Lower lobe of right lung (tissue), 2 donors: ENCODE measurements at regions not wholly inside any gene's neighbourhood (a gene's known extent, or its start where the extent isn't known, plus 50 kb on each side); places are given as distances from the start of the nearest gene placed in this dataset.

Source experiments
- ATAC-seq, 2 donors: fragments of 200-7000 bp; cut with Tn5 transposase; one replicate each; pipeline ENCODE4 v1.9.1; 2020 to 2022; ENCODE audit warnings: mild to moderate bottlenecking in 2 of 2, moderate library complexity in 2 of 2
- DNase-seq: peaks from one replicate; pipeline ENCODE4 v3.0.0-alpha.2; 2020
- H3K27ac ChIP-seq: fragments of 200-600 bp; one replicate; pipeline ENCODE4 v1.8.0; 2022
- H3K27me3 ChIP-seq: fragments of 200-600 bp; one replicate; pipeline ENCODE4 v1.8.0; 2022; ENCODE audit warnings: low read depth
- H3K36me3 ChIP-seq: fragments of 200-600 bp; one replicate; pipeline ENCODE4 v1.8.0; 2022; ENCODE audit warnings: mild to moderate bottlenecking
- H3K4me1 ChIP-seq: fragments of 200-600 bp; one replicate; pipeline ENCODE4 v1.8.0; 2022
- H3K4me3 ChIP-seq: fragments of 200-600 bp; one replicate; pipeline ENCODE4 v1.8.0; 2022; ENCODE audit warnings: mild to moderate bottlenecking
- H3K9me3 ChIP-seq: fragments of 200-600 bp; one replicate; pipeline ENCODE4 v1.8.0; 2022
- CTCF ChIP-seq: fragments of 200-600 bp; IDR thresholded peaks from one replicate; pipeline ENCODE4 v1.8.0; 2022; ENCODE audit warnings: antibody characterized with exemption, mild to moderate bottlenecking
- intact Hi-C: fragments of 100-400 bp; cut with DNase I; formaldehyde crosslinking; loops from one replicate; pipeline ENCODE4 v1.11.0; 2022
- donor health status: DM: no; HTN: yes; CAD: no; lungs with severe emphysema.

- no peaks in the 10 kb centered on the region for H3K27me3 ChIP-seq
- no peak for DNase-seq
Measured at GRCh38 chr17:14854691-14855090, 410.4 kb downstream of the PMP22 start.

GRCh38 chr17:14845591-14846281 lies 419.4 kb downstream of the PMP22 start:
- intact Hi-C loops = no loop called here
- H3K4me1 ChIP-seq = no peaks in the 10 kb centered on the region
- no peak for ATAC-seq

More at GRCh38 chr17:14854691-14855090, 410.4 kb downstream of the PMP22 start:
- ATAC-seq = no peak
- TF ChIP-seq CTCF = no peak
- H3K4me1 ChIP-seq = no peaks in the 10 kb centered on the region
- H3K27ac ChIP-seq = no peak overlapping the region
- H3K36me3 ChIP-seq = no peaks in the 10 kb centered on the region
- no peak overlapping the region for H3K4me3 ChIP-seq
- no peaks in the 10 kb centered on the region for H3K9me3 ChIP-seq
- intact Hi-C loops = no loop called here

GRCh38 chr17:14843086-14843795 lies 421.9 kb downstream of the PMP22 start:
- DNase-seq (no peak), ATAC-seq (no peak)
- Histone ChIP-seq H3K36me3 (no peaks in the 10 kb centered on the region), H3K27me3 (no peaks in the 10 kb centered on the region), H3K4me3 (no peak overlapping the region), H3K27ac (no peak overlapping the region), H3K9me3 (no peaks in the 10 kb centered on the region), H3K4me1 (no peaks in the 10 kb centered on the region)
- TF ChIP-seq CTCF = no peak
- intact Hi-C loops = no loop called here

More at GRCh38 chr17:14845591-14846281, 419.4 kb downstream of the PMP22 start:
- DNase-seq = no peak
- Histone ChIP-seq H3K36me3 (no peaks in the 10 kb centered on the region), H3K27me3 (no peaks in the 10 kb centered on the region), H3K27ac (no peak overlapping the region), H3K9me3 (no peaks in the 10 kb centered on the region), H3K4me3 (no peak overlapping the region)
- no peak for TF ChIP-seq CTCF

- no peaks in the 10 kb centered on the region for H3K4me1 ChIP-seq
- no peaks in the 10 kb centered on the region for H3K9me3 ChIP-seq
- ATAC-seq = no peak
- TF ChIP-seq CTCF = no peak
- no peak overlapping the region for H3K27ac ChIP-seq
- no peaks in the 10 kb centered on the region for H3K36me3 ChIP-seq
- DNase-seq = no peak
- no peaks in the 10 kb centered on the region for H3K27me3 ChIP-seq
- intact Hi-C loops = no loop called here
- H3K4me3 ChIP-seq = no peak overlapping the region
Measured at GRCh38 chr17:14840616-14841231, 424.4 kb downstream of the PMP22 start.

- no peak overlapping the region for H3K27ac ChIP-seq
- DNase-seq (no peak), ATAC-seq (no peak)
- H3K9me3 ChIP-seq = no peaks in the 10 kb centered on the region
- no peaks in the 10 kb centered on the region for H3K36me3 ChIP-seq
- intact Hi-C loops = no loop called here
- H3K27me3 ChIP-seq = no peaks in the 10 kb centered on the region
- H3K4me3 ChIP-seq = no peak overlapping the region
- no peak for TF ChIP-seq CTCF
- no peaks in the 10 kb centered on the region for H3K4me1 ChIP-seq
Measured at GRCh38 chr17:14838567-14838966, 426.6 kb downstream of the PMP22 start.
